K562 (cell line): ENCODE measurements at regions not wholly inside any gene's neighbourhood (a gene's known extent, or its start where the extent isn't known, plus 50 kb on each side); places are given as distances from the start of the nearest gene placed in this dataset.
A peak's percentile ranks its signal among the peaks of the same experiment; 100 is the strongest.

Source experiments
- CBFB ChIP-seq: sonication (generic); formaldehyde crosslinking; IDR thresholded peaks from 2 replicates; pipeline ENCODE4 v1.4.0; 2020; ENCODE audit warnings: mild to moderate bottlenecking, missing genetic modification reagents
- CREM ChIP-seq: IDR thresholded peaks from 2 replicates; pipeline ENCODE4 v1.6.1; 2014; ENCODE audit warnings: antibody characterized with exemption, low read depth
- ETS2 ChIP-seq: IDR thresholded peaks from 2 replicates; pipeline ENCODE4 v1.6.1; 2016; ENCODE audit warnings: borderline replicate concordance, missing genetic modification characterization, mild to moderate bottlenecking, moderate library complexity, missing compliant biosample characterization; ENCODE audit not compliant: poor library complexity, severe bottlenecking
- KLF13 ChIP-seq: fragments of 450-650 bp; IDR thresholded peaks from 2 replicates; pipeline ENCODE4 v1.6.1; 2016; ENCODE audit warnings: missing genetic modification characterization, low read depth, mild to moderate bottlenecking, missing compliant biosample characterization, moderate library complexity, borderline replicate concordance
- MAFF ChIP-seq: IDR thresholded peaks from 2 replicates; pipeline ENCODE4 v1.6.1; 2012; ENCODE audit warnings: low read length, improper control_type of control experiment
- MNT ChIP-seq, 2 experiments: fragments of 450-650 bp; conservative IDR thresholded peaks; 2 replicates each; pipeline ENCODE4 v1.6.1; 2017; ENCODE audit warnings: mild to moderate bottlenecking in 2 of 2, moderate library complexity in 2 of 2
- NBN ChIP-seq: fragments of 450-650 bp; IDR thresholded peaks from 2 replicates; pipeline ENCODE4 v1.6.1; 2016; ENCODE audit warnings: low read depth, mild to moderate bottlenecking
- PRDM10 ChIP-seq: fragments of 450-650 bp; IDR thresholded peaks from 2 replicates; pipeline ENCODE4 v1.6.1; 2018; ENCODE audit not compliant: partially characterized antibody
- PRMT5 ChIP-seq: sonication (generic); formaldehyde crosslinking; IDR thresholded peaks from 2 replicates; pipeline ENCODE4 v1.5.0; 2020; ENCODE audit warnings: missing genetic modification reagents
- RAD21 ChIP-seq, 2 experiments: fragments of 250-450 bp in 1 of 2; fragments of 450-650 bp in 1 of 2; sonication (Bioruptor Pico) in 1 of 2; formaldehyde crosslinking in 1 of 2; IDR thresholded peaks in 1 of 2; conservative IDR thresholded peaks in 1 of 2; 2 replicates each; pipeline versions ENCODE4 v1.4.0 to v1.8.0; 2020 to 2022; ENCODE audit warnings: mild to moderate bottlenecking in 2 of 2, moderate library complexity in 1 of 2
- RNF2 ChIP-seq: sonication (generic); IDR thresholded peaks from 2 replicates; pipeline ENCODE4 v1.6.1; 2016
- SLC30A9 ChIP-seq: fragments of 250-450 bp; sonication (Bioruptor Pico); IDR thresholded peaks from 2 replicates; pipeline ENCODE4 v1.8.0; 2022; ENCODE audit warnings: mild to moderate bottlenecking, moderate library complexity
- TCF3 ChIP-seq: sonication (generic); formaldehyde crosslinking; IDR thresholded peaks from 2 replicates; pipeline ENCODE4 v1.4.0; 2020; ENCODE audit warnings: mild to moderate bottlenecking, missing genetic modification reagents
- TEAD1 ChIP-seq, 2 experiments: fragments of 450-650 bp in 1 of 2; sonication (generic) in 1 of 2; formaldehyde crosslinking; IDR thresholded peaks; 2 replicates each; pipeline versions ENCODE4 v1.4.0 to v1.8.0; 2020 to 2022; ENCODE audit warnings: mild to moderate bottlenecking in 2 of 2, missing genetic modification reagents in 1 of 2
- TFAP4 ChIP-seq: sonication (generic); formaldehyde crosslinking; IDR thresholded peaks from 2 replicates; pipeline ENCODE4 v1.8.0; 2022; ENCODE audit warnings: missing genetic modification reagents, mild to moderate bottlenecking, moderate library complexity, borderline replicate concordance
- WHSC1 ChIP-seq: IDR thresholded peaks from one replicate; pipeline ENCODE4 v1.6.1; 2012; ENCODE audit warnings: low read length, control low read depth, inconsistent platforms
- ZC3H11A ChIP-seq: IDR thresholded peaks from 2 replicates; pipeline ENCODE4 v1.6.1; 2012; ENCODE audit warnings: low read depth, low read length, improper control_type of control experiment
- ZNF239 ChIP-seq: fragments of 250-450 bp; sonication (Bioruptor Pico); IDR thresholded peaks from 2 replicates; pipeline ENCODE4 v1.4.0; 2020; ENCODE audit warnings: mild to moderate bottlenecking
- ZNF512 ChIP-seq: IDR thresholded peaks from 2 replicates; pipeline ENCODE4 v1.6.1; 2016; ENCODE audit warnings: missing genetic modification characterization, missing compliant biosample characterization
- ZNF57 ChIP-seq: fragments of 450-650 bp; formaldehyde crosslinking; IDR thresholded peaks from 2 replicates; pipeline ENCODE4 v1.4.0; 2020; ENCODE audit warnings: mild to moderate bottlenecking, moderate library complexity

- TF ChIP-seq RNF2 (no peak), TEAD1 (CRISPR knock-in tag; IDR thresholded peaks at IDR 0.05) (no peak), RAD21 (CRISPR knock-in tag; conservative IDR thresholded peaks at IDR 0.05 in 1 of 2, IDR thresholded peaks at IDR 0.05 in 1 of 2) (no peak), SLC30A9 (no peak), ETS2 (tag) (no peak), MAFF (peak; percentile 42; the same call in 1 of the 2 replicates), KLF13 (tag) (no peak), PRMT5 (CRISPR knock-in tag) (no peak), CREM (no peak), ZNF512 (tag) (no peak), PRDM10 (no peak), CBFB (CRISPR knock-in tag) (no peak), ZNF239 (CRISPR knock-in tag) (no peak), ZC3H11A (no peak), ZNF57 (CRISPR knock-in tag) (no peak), TFAP4 (CRISPR knock-in tag) (no peak), NBN (no peak), WHSC1 (no peak), TCF3 (CRISPR knock-in tag) (peak; percentile 64; the same call in 1 of the 2 replicates), MNT (conservative IDR thresholded peaks at IDR 0.05) (peak; percentile 31 to 47; a peak in 1 of 4 replicates)
Observed at GRCh38 chr5:71932655-71933338, 174.5 kb upstream of the MAP1B start (continued).
